ENCODE measurements at regions not wholly inside any gene's neighbourhood (a gene's known extent, or its start where the extent isn't known, plus 50 kb on each side); places are given as distances from the start of the nearest gene placed in this dataset.

DNA sequence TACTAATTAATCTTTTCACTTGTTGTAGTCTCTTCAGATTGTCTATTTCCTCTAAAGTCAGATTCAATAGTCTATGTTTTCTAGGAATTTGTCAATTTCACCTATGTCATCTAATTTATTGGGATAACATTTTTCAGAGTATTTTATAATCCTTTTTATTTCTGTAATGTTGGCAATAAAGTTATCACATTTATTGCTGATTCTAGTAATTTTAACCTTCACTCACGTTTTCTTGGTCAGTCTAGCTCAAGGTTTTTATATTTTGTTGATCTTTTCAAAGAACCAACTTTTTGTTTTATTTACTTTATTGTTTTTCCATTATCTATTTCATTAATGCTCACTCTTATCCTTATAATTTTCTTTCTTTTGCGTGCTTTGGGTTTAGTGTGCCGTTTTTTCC is 97.9 kb upstream of the GNG12 start:
- Histone ChIP-seq H3K36me3 (no peaks in the 10 kb centered on the region), H3K27ac (no peak overlapping the region), H3K4me1 (no peaks in the 10 kb centered on the region), H3K9me3 (no peaks in the 10 kb centered on the region), H3K27me3 (no peaks in the 10 kb centered on the region), H3K4me3 (no peak overlapping the region)
- DNase-seq, result no peak
- TF ChIP-seq, protein P1, sequence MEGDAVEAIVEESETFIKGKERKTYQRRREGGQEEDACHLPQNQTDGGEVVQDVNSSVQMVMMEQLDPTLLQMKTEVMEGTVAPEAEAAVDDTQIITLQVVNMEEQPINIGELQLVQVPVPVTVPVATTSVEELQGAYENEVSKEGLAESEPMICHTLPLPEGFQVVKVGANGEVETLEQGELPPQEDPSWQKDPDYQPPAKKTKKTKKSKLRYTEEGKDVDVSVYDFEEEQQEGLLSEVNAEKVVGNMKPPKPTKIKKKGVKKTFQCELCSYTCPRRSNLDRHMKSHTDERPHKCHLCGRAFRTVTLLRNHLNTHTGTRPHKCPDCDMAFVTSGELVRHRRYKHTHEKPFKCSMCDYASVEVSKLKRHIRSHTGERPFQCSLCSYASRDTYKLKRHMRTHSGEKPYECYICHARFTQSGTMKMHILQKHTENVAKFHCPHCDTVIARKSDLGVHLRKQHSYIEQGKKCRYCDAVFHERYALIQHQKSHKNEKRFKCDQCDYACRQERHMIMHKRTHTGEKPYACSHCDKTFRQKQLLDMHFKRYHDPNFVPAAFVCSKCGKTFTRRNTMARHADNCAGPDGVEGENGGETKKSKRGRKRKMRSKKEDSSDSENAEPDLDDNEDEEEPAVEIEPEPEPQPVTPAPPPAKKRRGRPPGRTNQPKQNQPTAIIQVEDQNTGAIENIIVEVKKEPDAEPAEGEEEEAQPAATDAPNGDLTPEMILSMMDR (IDR thresholded peaks at IDR 0.05), result no peak
- intact Hi-C loops (cut with DNase I; ENCODE audit: low total_unique reads), result no loop called here

DNA sequence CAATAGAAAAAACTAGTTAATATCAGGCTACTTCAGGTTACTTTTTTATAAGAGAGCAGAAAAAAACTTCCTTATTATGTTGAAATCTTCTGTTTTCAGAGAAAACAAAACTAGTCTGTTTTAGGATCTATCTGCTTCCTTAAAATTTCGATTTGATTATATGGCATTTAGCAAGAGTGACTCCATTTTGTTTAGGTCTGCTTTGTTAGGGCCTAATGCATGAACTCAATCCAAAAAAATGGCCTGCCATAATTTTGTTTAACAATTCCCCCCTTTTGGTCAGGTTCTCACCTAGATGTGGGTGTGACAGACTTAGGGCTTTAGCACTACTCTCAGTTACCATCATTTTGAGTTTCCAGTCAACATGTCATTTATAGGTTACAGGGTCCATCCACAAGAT is 89.8 kb upstream of the GNG12 start:
- intact Hi-C loops (cut with DNase I; ENCODE audit: low total_unique reads), result no loop called here
- TF ChIP-seq, protein P1 (IDR thresholded peaks at IDR 0.05), result no peak
- H3K36me3 ChIP-seq, result no peaks in the 10 kb centered on the region

DNA sequence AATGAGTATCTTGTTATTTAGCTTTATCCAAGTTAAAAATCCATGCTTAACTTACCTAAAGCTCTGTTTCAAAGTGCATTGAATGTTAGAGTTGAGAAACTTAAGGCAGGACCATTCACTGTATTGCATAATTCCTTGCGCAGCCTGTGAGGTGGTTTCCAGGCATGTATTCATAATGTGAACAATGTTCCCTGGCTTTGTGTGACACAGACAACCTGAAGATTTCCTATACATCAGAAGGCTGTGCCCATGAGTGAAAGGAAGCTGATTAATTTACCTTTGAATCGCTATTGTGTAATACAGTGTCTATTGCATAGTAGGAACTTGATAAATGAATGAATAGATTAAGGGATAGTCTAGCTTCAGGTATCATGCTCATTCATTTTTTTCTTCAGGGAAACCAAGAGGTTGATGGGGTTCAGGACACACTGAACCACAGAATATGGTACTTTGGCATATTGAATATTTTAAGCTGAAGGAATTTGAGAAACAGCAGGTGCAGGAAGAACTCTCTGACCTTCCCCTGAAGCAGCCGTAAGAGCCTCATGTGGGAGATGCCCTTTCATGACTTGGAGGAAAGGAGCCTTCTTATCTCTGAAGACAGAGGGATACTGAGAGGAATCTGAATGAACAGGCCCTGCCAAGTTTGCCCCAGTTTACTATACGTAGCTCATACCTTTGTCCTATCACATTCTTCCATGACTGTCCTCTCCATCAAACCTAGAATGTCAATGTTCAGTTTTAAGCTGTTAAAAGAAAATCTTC is 88.6 kb upstream of the GNG12 start:
- H3K27ac ChIP-seq, result no peak overlapping the region
- H3K9me3 ChIP-seq, result no peaks in the 10 kb centered on the region
- DNase-seq, result no peak
- H3K4me3 ChIP-seq, result no peak overlapping the region
- intact Hi-C loops (cut with DNase I; ENCODE audit: low total_unique reads), result no loop called here
- H3K27me3 ChIP-seq, result no peaks in the 10 kb centered on the region
- TF ChIP-seq, protein P1 (IDR thresholded peaks at IDR 0.05), result no peak
- H3K36me3 ChIP-seq, result no peaks in the 10 kb centered on the region
- H3K4me1 ChIP-seq, result no peaks in the 10 kb centered on the region

More for the DNA sequence above, 89.8 kb upstream of the GNG12 start:
- Histone ChIP-seq H3K27ac (no peak overlapping the region), H3K4me1 (no peaks in the 10 kb centered on the region), H3K27me3 (no peaks in the 10 kb centered on the region), H3K9me3 (no peaks in the 10 kb centered on the region), H3K4me3 (no peak overlapping the region)
- DNase-seq, result no peak

DNA sequence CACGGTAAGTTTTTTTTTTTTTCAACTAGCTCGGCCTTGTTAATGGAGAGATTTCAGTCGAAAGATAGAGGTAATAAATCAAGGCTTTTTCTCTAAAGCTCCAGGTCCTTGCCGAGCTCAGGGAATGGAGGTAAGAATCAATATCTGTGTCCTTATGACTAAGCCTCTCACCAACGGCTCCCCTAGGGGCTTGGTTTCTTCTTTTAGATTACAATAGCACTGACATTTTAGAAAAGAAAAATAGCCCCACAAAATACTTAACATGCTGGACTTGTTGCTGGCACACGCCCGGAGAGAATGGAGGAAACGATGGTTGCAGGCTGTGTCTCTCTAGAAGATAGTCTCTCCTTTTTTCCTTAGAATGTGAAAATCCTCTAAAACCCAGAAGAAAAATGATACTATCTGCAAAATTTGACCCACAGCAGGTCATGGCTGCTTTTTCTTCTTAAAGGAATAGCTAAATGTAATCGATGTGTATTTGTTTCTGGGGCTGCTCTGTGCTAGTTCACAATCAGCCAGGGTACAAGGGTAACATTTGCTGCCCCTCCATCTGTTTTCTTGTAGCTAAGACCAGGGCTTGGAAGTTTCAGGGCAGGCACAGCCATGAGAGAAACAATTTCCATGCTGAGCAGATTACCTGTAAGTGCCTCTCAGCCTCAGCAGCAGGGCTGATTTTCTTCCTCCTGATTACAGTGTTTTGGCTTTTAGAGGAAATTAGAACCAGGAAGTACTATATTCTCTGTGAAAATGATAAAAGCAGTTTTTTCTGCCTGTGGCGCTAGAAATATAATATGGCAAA is 86.2 kb upstream of the GNG12 start:
- no peaks in the 10 kb centered on the region for H3K4me1 ChIP-seq
- H3K4me3 ChIP-seq, result no peak overlapping the region
- no peak for DNase-seq
- intact Hi-C loops (cut with DNase I; ENCODE audit: low total_unique reads), result no loop called here
- TF ChIP-seq, protein P1 (IDR thresholded peaks at IDR 0.05), result no peak
- no peaks in the 10 kb centered on the region for H3K36me3 ChIP-seq
- H3K9me3 ChIP-seq, result no peaks in the 10 kb centered on the region
- H3K27me3 ChIP-seq, result no peaks in the 10 kb centered on the region
- no peak overlapping the region for H3K27ac ChIP-seq

DNA sequence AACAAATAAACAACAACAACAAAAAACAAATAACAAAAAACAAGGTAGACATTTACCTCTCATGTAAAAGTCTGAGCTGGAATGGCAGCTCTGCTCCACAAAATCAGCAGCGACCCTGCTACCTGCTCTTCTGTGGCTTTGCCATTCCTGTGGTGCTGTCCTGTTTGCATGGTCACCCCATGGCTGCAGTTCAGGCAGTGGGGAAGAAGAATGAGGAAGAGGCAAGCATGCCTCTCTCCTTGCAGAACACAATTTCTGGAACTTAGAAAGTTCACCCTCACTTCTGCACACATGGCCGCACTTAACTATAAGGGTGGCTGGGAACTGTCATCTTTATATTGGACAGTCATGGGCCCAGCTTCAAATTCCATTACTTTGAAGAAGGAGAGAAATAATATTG is 84.8 kb upstream of the GNG12 start:
- intact Hi-C loops (cut with DNase I; ENCODE audit: low total_unique reads), result no loop called here
- TF ChIP-seq, protein P1 (IDR thresholded peaks at IDR 0.05), result no peak
- Histone ChIP-seq H3K27ac (no peak overlapping the region), H3K9me3 (no peaks in the 10 kb centered on the region), H3K36me3 (no peaks in the 10 kb centered on the region), H3K4me3 (no peak overlapping the region), H3K4me1 (no peaks in the 10 kb centered on the region), H3K27me3 (no peaks in the 10 kb centered on the region)
- DNase-seq, result no peak
